A549 (cell line): ENCODE measurements at regions not wholly inside any gene's neighbourhood (a gene's known extent, or its start where the extent isn't known, plus 50 kb on each side); places are given as distances from the start of the nearest gene placed in this dataset.

Experiments used
- ATAC-seq, 2 experiments: fragments of 200-7000 bp in 1 of 2; fragments of >200 bp in 1 of 2; cut with Nextera tagmentation in 1 of 2; cut with Tn5 transposase in 1 of 2; 3 replicates each; pipeline versions ENCODE4 v1.8.0 to v1.9.1; 2018 to 2020; ENCODE audit warnings: mild to moderate bottlenecking in 1 of 2, moderate library complexity in 1 of 2
- CTCF ChIA-PET: fragments of 300-600 bp; sonication (Branson Sonifier 250); formaldehyde crosslinking; extraction: SDS; loops from one replicate; lab custom pipeline; 2021; ENCODE audit warnings: antibody characterized with exemption, inconsistent platforms; lab: Yijun Ruan, JAX
- POLR2A ChIA-PET: fragments of 350-600 bp; formaldehyde crosslinking; extraction: SDS; loops from one replicate; lab custom pipeline; 2021; ENCODE audit warnings: antibody characterized with exemption, inconsistent platforms; lab: Yijun Ruan, JAX
- DNase-seq, 2 experiments: peaks; one replicate each; pipeline versions ENCODE4 v3.0.0 to v3.0.0-alpha.2; 2011 to 2016; ENCODE audit warnings: low read depth in 1 of 2, low spot score in 1 of 2
- FAIRE-seq: peaks from 2 replicates; lab custom pipeline; 2011; peaks lifted over from hg19 to GRCh38; lab: Jason Lieb, UNC
- H3K27ac ChIP-seq, 2 experiments: fragments of >200 bp; sonication (Bioruptor Twin); formaldehyde crosslinking; 3 replicates each; pipeline ENCODE4 v1.5.1; 2016 to 2017
- H3K4me1 ChIP-seq: fragments of >200 bp; sonication (Bioruptor Twin); formaldehyde crosslinking; 3 replicates; pipeline ENCODE4 v1.6.1; 2016
- H3K4me2 ChIP-seq: fragments of >200 bp; sonication (Bioruptor Twin); formaldehyde crosslinking; 3 replicates; pipeline ENCODE4 v1.6.1; 2016
- H3K4me3 ChIP-seq: fragments of >200 bp; sonication (Bioruptor Twin); formaldehyde crosslinking; 3 replicates; pipeline ENCODE4 v1.5.1; 2016
- H3K9me3 ChIP-seq: fragments of >200 bp; sonication (Bioruptor Twin); formaldehyde crosslinking; 3 replicates; pipeline ENCODE4 v1.6.1; 2016
- CBX8 ChIP-seq: fragments of 200-600 bp; sonication (generic); IDR thresholded peaks from 2 replicates; pipeline ENCODE4 v1.6.1; 2016
- CHD2 ChIP-seq: fragments of 150-350 bp; IDR thresholded peaks from 2 replicates; pipeline ENCODE4 v1.6.1; 2014; ENCODE audit warnings: low read length; ENCODE audit not compliant: partially characterized antibody
- EHF ChIP-seq: fragments of 250-450 bp; sonication (Bioruptor Pico); IDR thresholded peaks from 2 replicates; pipeline ENCODE4 v1.5.0; 2020; ENCODE audit warnings: mild to moderate bottlenecking
- EHMT2 ChIP-seq: fragments of 200-600 bp; sonication (generic); IDR thresholded peaks from 2 replicates; pipeline ENCODE4 v1.6.1; 2016; ENCODE audit warnings: antibody characterized with exemption, low read depth, mild to moderate bottlenecking, moderate library complexity
- EP300 ChIP-seq, 2 experiments: fragments of >200 bp; sonication (Bioruptor Twin); formaldehyde crosslinking; IDR thresholded peaks; 2 replicates in 1 of 2; 3 replicates in 1 of 2; pipeline ENCODE4 v1.6.1; 2016 to 2017
- HOXA7 ChIP-seq: fragments of 250-450 bp; sonication (Bioruptor Pico); IDR thresholded peaks from 2 replicates; pipeline ENCODE4 v1.5.0; 2020; ENCODE audit warnings: mild to moderate bottlenecking, moderate library complexity
- HOXB5 ChIP-seq: fragments of 250-450 bp; sonication (Bioruptor Pico); IDR thresholded peaks from 2 replicates; pipeline ENCODE4 v1.5.0; 2020; ENCODE audit warnings: mild to moderate bottlenecking, moderate library complexity
- KDM1A ChIP-seq: fragments of 200-600 bp; sonication (generic); IDR thresholded peaks from 2 replicates; pipeline ENCODE4 v1.6.1; 2016; ENCODE audit warnings: low read depth, mild to moderate bottlenecking
- NPAS2 ChIP-seq: fragments of 250-450 bp; sonication (Bioruptor Pico); IDR thresholded peaks from 2 replicates; pipeline ENCODE4 v1.8.0; 2022; ENCODE audit warnings: mild to moderate bottlenecking, moderate library complexity, borderline replicate concordance
- POLR2AphosphoS2 ChIP-seq: conservative IDR thresholded peaks from 2 replicates; pipeline ENCODE4 v1.6.1; 2012; ENCODE audit warnings: low read length, improper control_type of control experiment, inconsistent platforms
- RAD21 ChIP-seq, 2 experiments: fragments of >200 bp in 1 of 2; sonication (Bioruptor Twin) in 1 of 2; formaldehyde crosslinking in 1 of 2; IDR thresholded peaks in 1 of 2; conservative IDR thresholded peaks in 1 of 2; 2 replicates in 1 of 2; 3 replicates in 1 of 2; pipeline ENCODE4 v1.6.1; 2012 to 2018; ENCODE audit warnings: inconsistent platforms in 1 of 2
- REST ChIP-seq: fragments of 200-600 bp; sonication (generic); IDR thresholded peaks from 2 replicates; pipeline ENCODE4 v1.6.1; 2016; ENCODE audit warnings: antibody characterized with exemption, mild to moderate bottlenecking, moderate library complexity
- SMC3 ChIP-seq: fragments of >200 bp; sonication (Bioruptor Twin); formaldehyde crosslinking; IDR thresholded peaks from 3 replicates; pipeline ENCODE4 v1.6.1; 2018; ENCODE audit warnings: inconsistent platforms
- TFCP2L1 ChIP-seq: fragments of 250-450 bp; sonication (Bioruptor Pico); IDR thresholded peaks from 2 replicates; pipeline ENCODE4 v1.5.0; 2021; ENCODE audit warnings: mild to moderate bottlenecking
- ZC3H11A ChIP-seq: fragments of 450-650 bp; IDR thresholded peaks from 2 replicates; pipeline ENCODE4 v1.6.1; 2014; ENCODE audit warnings: antibody characterized with exemption, mild to moderate bottlenecking
- WGBS: methylation state at CpG from one replicate; pipeline ENCODE4 v1.1.6; 2017; ENCODE audit errors: missing lambda C conversion rate; 5-methylcytosine and 5-hydroxymethylcytosine counted together
- TF ChIP-seq, protein P1 (sequence below): fragments of >200 bp; sonication (Bioruptor Twin); formaldehyde crosslinking; IDR thresholded peaks from 3 replicates; pipeline ENCODE4 v1.6.1; 2016
- TF ChIP-seq, protein P2 (sequence below): fragments of >200 bp; sonication (Bioruptor Twin); formaldehyde crosslinking; IDR thresholded peaks from 2 replicates; pipeline ENCODE4 v1.6.1; 2016

GRCh38 chr9:38771593-38771992, 51.7 kb upstream of the FAM240B start:
- no peak for TF ChIP-seq CBX8
- TF ChIP-seq RAD21 (conservative IDR thresholded peaks at IDR 0.05 in 1 of 2, IDR thresholded peaks at IDR 0.05 in 1 of 2), result no peak
- TF ChIP-seq EP300 (IDR thresholded peaks at IDR 0.05), result no peak
- TF ChIP-seq EHMT2, result no peak
- TF ChIP-seq CHD2, result no peak
- TF ChIP-seq NPAS2 (CRISPR knock-in tag), result no peak
- TF ChIP-seq EHF (CRISPR knock-in tag), result no peak
- no peak for TF ChIP-seq HOXA7 (CRISPR knock-in tag)
- TF ChIP-seq, protein P1, sequence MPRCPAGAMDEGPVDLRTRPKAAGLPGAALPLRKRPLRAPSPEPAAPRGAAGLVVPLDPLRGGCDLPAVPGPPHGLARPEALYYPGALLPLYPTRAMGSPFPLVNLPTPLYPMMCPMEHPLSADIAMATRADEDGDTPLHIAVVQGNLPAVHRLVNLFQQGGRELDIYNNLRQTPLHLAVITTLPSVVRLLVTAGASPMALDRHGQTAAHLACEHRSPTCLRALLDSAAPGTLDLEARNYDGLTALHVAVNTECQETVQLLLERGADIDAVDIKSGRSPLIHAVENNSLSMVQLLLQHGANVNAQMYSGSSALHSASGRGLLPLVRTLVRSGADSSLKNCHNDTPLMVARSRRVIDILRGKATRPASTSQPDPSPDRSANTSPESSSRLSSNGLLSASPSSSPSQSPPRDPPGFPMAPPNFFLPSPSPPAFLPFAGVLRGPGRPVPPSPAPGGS, result no peak
- TF ChIP-seq REST, result no peak
- no peak for TF ChIP-seq KDM1A
- TF ChIP-seq POLR2AphosphoS2, result no peak
- no peak for TF ChIP-seq SMC3
- TF ChIP-seq, protein P2, sequence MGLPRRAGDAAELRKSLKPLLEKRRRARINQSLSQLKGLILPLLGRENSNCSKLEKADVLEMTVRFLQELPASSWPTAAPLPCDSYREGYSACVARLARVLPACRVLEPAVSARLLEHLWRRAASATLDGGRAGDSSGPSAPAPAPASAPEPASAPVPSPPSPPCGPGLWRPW, result no peak
- no peak for TF ChIP-seq TFCP2L1 (CRISPR knock-in tag)
- TF ChIP-seq ZC3H11A, result no peak
- TF ChIP-seq HOXB5 (CRISPR knock-in tag), result no peak
- 31% methylated on average over 2 of the region's 2 CpGs for WGBS
- ChIA-PET POLR2A (no interaction called here), CTCF (interaction anchor here (1.8 kb wide), 1 partner anchor 129 kb away, joined by 3 read pairs; no protein-coding TSS in a partner anchor)
- DNase-seq (no peak), ATAC-seq (no peak), FAIRE-seq (no peak)
- Histone ChIP-seq H3K4me1 (no peaks in the 10 kb centered on the region), H3K4me2 (no peak overlapping the region), H3K4me3 (no peak overlapping the region), H3K9me3 (no peaks in the 10 kb centered on the region), H3K27ac (no peak overlapping the region)
